C4-2B (cell line): ENCODE measurements at regions not wholly inside any gene's neighbourhood (a gene's known extent, or its start where the extent isn't known, plus 50 kb on each side); places are given as distances from the start of the nearest gene placed in this dataset.

ENCODE experiments used
- CTCF ChIP-seq: fragments of 450-650 bp; conservative IDR thresholded peaks from 2 replicates; pipeline ENCODE4 v1.5.1; 2017; ENCODE audit warnings: mild to moderate bottlenecking
- ZFX ChIP-seq: fragments of 450-650 bp; IDR thresholded peaks from 2 replicates; pipeline ENCODE4 v1.6.1; 2017

GRCh38 chr15:96053781-96054428 is 276.6 kb upstream of the NR2F2 start:
- TF ChIP-seq CTCF (no peak), ZFX (no peak)
